HCEC 1CT (cell line): ENCODE measurements at regions not wholly inside any gene's neighbourhood (a gene's known extent, or its start where the extent isn't known, plus 50 kb on each side); places are given as distances from the start of the nearest gene placed in this dataset.

Experiments
- DNase-seq: peaks from one replicate; pipeline ENCODE4 v3.0.0-alpha.2; 2017

GRCh38 chr6:21436625-21437024 lies 156.9 kb upstream of the SOX4 start:
- no peak for DNase-seq

GRCh38 chr6:21437581-21437980 lies 156.0 kb upstream of the SOX4 start:
- no peak for DNase-seq

GRCh38 chr6:21438237-21438985 lies 155.1 kb upstream of the SOX4 start:
- DNase-seq = peak; percentile 27

GRCh38 chr6:21438986-21439352 lies 154.6 kb upstream of the SOX4 start:
- peak; percentile 26 for DNase-seq

GRCh38 chr6:21441386-21441785 lies 152.2 kb upstream of the SOX4 start:
- DNase-seq = peak; percentile 24

GRCh38 chr6:21442874-21443273 lies 150.7 kb upstream of the SOX4 start:
- no peak for DNase-seq

GRCh38 chr6:21444711-21445260 lies 148.8 kb upstream of the SOX4 start:
- no peak for DNase-seq

GRCh38 chr6:21447987-21448386 lies 145.6 kb upstream of the SOX4 start:
- DNase-seq = no peak

- DNase-seq = no peak
Observed at GRCh38 chr6:21448485-21449109, 145.0 kb upstream of the SOX4 start.

GRCh38 chr6:21450149-21450548 lies 143.4 kb upstream of the SOX4 start:
- no peak for DNase-seq

GRCh38 chr6:21450628-21451027 lies 142.9 kb upstream of the SOX4 start:
- no peak for DNase-seq

- no peak for DNase-seq
Observed at GRCh38 chr6:21451546-21452013, 142.0 kb upstream of the SOX4 start.

- DNase-seq = no peak
Observed at GRCh38 chr6:21454262-21454661, 139.3 kb upstream of the SOX4 start.

- no peak for DNase-seq
Observed at GRCh38 chr6:21455071-21455470, 138.5 kb upstream of the SOX4 start.

- DNase-seq = no peak
Observed at GRCh38 chr6:21457647-21458046, 135.9 kb upstream of the SOX4 start.

GRCh38 chr6:21459641-21460040 lies 133.9 kb upstream of the SOX4 start:
- no peak for DNase-seq

- DNase-seq = no peak
Observed at GRCh38 chr6:21461844-21462518, 131.6 kb upstream of the SOX4 start.

- no peak for DNase-seq
Observed at GRCh38 chr6:21462519-21462852, 131.1 kb upstream of the SOX4 start.

- DNase-seq = no peak
Observed at GRCh38 chr6:21467091-21467490, 126.5 kb upstream of the SOX4 start.

GRCh38 chr6:21468461-21468860 lies 125.1 kb upstream of the SOX4 start:
- no peak for DNase-seq

- no peak for DNase-seq
Observed at GRCh38 chr6:21469213-21469612, 124.3 kb upstream of the SOX4 start.

GRCh38 chr6:21476112-21476511 lies 117.4 kb upstream of the SOX4 start:
- no peak for DNase-seq

GRCh38 chr6:21478411-21478810 lies 115.1 kb upstream of the SOX4 start:
- DNase-seq = no peak
